SIG-M5 treated with dmso at 0.1 percent for 504 hours (cell line): ENCODE measurements at regions not wholly inside any gene's neighbourhood (a gene's known extent, or its start where the extent isn't known, plus 50 kb on each side); places are given as distances from the start of the nearest gene placed in this dataset.

Experiments
- DNase-seq: peaks from one replicate; lab custom pipeline; 2025; ENCODE audit not compliant: unreplicated experiment; lab: John Stamatoyannopoulos, UW

DNA sequence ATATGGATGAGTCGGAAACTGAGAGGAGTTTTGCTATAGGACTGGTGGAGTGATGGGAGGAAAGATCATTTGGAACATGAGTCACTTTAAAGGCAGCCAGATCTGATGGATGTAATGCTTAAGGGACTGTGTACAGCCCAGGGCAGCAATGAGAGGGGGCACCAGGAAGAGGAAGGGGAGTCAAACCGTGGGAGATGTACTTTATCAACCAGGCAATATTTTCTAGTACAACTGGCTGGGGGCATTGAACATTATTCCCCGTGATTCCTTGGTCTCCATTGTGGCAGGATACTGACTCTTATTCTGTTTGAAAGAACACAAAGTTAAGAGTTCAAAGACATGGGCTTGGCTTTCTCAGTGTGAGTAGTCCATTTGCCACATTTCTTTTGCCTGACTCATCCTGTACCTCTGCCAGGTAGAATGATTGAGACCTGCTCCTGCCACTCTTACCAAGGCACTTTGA, 268.2 kb upstream of the NR5A2 start:
- DNase-seq = no peak

DNA sequence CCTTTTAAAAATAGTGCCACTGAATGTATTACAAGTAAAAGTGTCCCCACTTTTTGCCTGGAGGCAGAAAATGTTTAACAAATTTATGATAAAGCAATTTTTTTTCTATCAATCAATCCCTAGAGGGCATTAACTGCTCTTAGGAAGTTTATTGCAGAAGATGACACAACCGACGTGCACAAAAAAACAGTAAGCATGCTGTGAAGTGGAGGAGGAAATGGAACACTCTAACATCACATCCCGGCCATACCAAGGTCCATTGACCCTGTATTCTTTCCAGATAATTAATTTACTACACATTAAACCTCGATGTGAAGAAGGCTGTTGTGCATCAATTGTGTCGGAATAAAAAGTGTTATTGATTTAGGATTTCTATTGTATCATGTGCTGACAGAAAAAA, 264.9 kb upstream of the NR5A2 start:
- DNase-seq = no peak

DNA sequence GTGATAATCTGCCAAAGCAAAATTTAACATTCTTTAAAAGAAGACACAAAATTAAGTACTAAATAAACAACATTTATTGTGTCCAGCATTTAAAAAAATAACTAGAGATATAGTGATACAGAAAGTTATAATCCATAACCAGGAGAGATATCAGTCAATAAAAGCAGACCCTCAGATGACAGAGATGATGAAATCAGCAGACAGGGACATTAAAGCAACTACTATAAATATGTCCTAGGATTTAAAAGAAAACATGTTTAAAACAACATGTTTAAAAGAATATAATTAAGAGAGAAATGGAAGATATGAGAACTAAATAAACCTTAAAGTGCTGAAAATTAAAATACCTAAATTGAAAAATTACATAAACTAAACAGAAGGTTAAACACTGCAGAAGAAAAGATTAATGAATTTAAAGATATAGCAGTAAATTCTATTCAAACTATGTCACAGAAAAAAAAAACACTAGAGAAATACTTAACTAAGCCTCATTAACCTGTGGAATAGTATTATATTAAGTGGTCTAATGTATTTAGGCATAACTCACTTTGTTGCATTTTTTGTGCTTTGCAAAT, 261.2 kb upstream of the NR5A2 start:
- DNase-seq = no peak

DNA sequence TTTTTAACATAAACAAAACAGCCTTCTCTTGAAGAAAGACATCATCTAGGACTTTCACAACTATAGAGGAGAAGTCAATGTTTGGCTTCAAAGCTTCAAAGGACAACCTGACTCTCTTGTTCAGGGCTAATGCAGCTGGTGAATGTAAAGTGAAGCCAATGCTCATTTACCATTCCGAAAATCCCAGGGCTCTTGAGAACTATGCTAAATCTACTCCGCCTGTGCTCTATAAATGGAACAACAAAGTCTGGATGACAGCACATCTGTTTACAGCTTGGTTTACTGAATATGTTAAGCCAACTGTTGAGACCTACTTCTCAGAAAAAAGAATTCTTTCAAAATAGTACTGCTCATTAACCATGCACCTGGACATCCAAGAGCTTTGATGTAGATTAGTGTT, 259.8 kb upstream of the NR5A2 start:
- no peak for DNase-seq

DNA sequence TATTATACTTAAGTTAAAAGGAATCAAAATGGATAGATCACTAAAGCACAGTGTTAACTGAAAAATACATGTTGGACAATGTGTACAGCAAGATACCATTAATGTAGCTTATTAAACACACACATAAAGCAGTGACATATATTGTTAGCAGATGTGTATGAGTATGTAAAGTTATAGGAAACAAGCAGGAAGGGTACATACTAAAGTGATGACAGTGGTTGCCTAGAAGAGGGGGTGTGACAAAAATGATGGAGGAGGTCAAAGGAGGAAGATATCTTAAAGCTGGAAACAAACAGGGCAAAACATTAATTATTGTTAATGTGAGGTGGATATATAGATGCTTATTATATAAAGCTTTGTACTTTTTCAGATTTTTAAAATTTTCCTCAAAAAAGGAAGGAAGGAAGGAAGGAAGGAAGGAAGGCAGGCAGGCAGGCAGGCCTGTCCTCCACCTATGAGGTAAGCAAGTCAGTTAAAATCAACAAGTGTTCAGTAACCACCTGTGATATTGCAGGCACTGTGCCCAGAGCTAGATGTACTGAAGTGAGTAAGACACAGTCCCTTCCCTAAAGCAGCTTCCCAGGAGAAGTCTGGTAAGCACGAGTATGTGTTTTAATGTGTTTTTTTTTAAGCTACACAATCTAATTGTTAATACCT, 252.9 kb upstream of the NR5A2 start:
- DNase-seq = no peak

DNA sequence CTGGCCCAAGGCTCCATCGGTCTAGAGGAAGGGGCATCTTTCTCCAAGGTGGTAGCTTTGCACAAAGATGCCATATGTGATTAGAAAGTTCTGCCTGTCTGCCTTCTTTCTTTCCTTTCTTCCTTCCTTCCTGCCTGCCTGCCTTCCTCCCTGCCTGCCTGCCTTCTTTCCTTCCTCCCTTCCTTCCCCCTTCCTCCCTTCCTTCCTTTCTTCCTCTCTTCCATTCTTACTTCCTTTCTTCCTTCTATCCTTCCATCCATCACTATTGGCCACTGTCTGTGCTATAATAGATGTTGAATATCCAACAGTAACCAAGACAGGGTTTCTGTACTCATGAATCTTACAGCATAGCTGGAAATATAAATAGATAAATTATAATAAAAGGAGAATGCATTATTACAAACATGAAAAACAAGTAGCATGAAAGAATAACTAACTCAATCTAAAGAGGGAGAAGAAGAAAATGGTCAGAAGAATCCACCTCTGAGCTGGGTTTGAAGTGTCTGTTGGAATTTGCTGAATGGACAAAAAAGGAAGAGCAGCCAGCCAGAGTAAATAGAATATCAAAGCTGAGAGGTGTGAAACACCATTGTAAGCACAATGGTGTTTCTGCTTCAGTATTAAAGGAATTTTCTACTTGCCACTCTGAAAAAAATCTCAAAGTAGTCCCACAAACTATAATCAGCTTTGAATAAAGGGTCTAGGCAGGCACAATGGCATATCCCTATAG, 250.6 kb upstream of the NR5A2 start:
- no peak for DNase-seq

DNA sequence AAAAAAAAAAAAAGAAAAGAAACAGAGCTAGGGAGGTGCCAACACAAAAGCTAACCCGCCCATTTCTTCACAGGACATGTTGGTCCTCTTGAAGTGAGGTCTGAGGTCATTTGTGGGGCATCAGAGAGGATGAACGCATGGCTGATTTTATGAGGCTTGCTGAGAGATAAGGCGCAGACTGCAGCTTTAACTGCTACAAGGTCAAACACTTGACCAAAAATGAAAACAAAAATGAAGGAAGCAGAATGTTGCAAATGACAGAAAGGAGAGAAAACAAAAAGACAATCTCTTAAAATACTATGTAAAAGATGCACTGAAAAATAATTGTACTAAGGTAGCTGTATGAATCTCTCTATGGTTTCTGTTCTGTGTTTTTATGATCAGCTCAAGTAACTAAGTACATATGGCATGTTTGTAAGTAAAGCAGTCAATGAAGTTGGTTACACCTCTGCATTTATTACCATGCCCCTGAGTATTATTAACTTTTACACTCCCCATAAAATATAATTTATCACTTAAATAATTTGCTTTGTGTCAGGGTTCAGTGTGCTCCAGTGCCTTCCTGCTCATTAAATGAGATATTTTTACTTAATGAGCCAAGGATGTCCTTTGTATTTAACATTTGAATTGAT, 249.1 kb upstream of the NR5A2 start:
- no peak for DNase-seq

DNA sequence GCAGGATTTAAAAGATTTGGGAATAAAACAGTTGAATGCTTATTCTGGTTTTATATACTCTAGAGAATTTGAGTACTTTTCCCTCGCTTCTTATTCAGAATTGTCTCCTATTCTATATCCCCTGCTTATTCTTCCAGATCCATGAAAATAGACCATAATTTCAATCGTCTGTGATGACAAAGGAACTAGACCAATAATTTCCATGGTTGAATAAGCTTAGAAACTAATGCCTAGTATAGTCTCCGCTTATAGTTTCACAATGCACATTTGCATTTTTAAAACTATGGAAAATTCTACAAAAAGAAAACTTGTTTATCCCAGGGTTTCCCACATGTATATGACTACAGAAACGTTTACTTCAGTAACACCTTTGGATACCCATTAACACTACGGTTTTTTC, 247.4 kb upstream of the NR5A2 start:
- no peak for DNase-seq

DNA sequence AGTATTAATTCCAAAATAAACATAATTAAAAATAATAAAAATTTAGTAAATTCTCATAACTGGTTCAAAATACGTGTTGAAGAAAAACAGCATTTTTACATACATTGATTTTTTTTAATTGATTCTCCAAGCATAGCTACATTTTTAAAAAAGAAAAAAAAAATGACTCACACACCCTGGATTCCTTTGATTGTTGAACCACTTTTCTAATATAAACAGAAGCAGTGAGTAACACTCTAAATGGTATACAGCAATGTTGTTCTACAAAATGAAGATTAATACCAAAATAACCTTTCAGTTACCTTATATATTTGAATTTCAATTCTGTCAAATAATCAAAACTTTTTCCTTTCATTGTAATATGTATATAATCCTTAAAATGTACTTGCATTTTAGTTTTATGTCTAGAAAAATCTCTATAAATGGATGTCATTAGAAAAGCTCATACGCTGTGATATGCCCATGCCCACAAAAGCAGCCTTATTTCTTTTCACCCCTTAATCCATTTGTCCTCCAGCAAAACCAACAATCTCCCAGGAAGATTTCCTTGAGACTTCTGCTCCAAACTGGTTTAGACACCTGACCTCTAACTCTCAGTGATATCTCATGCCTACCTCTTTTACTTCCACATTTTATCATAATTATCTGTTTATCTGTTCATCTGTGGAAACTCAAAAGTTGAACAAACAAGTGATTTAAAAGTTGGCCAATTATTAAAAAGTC, 246.4 kb upstream of the NR5A2 start:
- DNase-seq = no peak

DNA sequence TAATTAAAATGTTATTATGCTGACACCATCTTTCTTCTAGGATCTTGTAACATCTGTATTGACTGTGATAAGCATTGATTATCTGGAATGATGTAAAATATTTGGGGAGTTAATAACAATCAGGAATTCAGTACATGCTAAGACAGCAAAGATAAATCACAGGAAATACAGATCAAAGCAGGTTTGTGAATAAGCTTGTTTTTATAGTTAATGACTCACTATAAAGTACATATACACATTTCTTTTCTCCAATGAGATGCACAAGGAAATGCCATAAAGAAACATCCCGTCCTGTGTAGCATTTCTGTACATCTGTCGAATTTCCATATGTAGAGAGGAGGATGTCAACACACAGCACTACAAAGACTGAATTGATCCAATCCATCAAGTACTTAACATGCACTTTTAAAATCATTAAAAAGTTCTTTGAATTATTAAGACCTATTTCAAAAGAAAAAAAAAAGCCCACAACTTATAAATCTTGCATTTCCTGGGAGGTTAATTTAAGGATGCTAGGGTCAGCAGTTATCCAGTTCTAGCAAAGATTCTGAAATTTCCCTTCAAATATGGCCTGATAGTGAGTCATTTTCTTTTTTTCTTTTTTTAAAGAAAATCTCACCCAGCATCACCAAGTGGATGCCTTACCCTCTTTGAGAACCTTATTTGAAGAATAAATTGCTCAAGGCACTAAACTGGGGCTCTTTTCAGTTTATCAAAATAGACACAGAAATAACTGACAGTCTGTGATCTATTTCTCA, 243.2 kb upstream of the NR5A2 start:
- DNase-seq = no peak

DNA sequence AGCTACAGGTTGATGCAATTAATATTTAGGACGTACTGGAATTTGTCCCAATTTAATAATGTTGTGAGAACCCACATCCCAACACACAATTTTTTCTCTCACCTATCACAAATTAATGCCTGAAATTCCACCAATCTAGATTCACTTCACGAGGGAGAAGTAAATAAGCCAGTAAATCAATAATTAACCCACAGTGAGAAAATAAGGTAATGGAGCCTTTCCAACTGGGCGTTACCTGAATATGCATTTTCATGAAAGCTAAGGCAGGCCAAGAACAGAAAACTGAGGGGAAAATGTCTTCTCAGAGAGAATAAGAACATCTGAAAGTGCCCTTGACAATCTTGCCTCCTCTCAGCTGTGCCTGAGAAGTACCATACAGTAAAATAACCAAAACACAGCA, 240.8 kb upstream of the NR5A2 start:
- DNase-seq = no peak

DNA sequence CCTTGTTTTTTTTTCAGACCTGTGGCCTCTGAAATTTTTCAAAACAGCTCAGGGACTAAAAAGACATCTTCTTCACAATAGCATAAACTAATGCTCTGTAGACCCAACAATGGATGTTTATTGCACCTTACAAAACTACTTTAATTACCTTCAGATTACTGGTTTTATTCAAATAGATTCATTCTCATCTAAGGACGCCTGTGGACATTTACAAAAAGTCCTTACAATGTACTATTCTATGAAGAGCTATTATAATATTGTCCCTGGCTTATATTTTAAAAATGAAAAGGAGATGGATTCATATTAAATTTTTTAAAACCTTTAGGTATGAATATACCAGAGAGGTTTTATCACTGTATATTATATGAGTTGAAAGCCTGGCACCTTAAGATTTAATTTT, 238.4 kb upstream of the NR5A2 start:
- no peak for DNase-seq

DNA sequence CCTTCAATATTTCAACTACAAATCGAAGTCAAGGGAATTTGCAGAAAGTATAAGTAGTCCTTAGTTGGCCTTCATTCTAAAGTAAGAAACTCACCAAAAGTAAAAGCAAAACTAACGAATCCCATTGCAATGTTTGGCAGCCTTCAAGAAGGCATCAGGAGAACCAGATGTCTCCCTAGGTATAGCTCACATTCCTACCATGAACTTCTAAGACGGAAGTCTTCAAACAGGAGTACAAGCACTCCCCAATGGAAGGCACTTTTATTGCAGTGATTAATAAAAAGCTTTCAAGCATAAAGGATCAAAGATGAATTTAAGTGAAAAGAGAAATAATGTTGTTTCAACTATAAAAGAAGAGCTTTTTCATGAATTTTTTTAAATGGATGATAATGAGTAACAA, 236.0 kb upstream of the NR5A2 start:
- DNase-seq = no peak

DNA sequence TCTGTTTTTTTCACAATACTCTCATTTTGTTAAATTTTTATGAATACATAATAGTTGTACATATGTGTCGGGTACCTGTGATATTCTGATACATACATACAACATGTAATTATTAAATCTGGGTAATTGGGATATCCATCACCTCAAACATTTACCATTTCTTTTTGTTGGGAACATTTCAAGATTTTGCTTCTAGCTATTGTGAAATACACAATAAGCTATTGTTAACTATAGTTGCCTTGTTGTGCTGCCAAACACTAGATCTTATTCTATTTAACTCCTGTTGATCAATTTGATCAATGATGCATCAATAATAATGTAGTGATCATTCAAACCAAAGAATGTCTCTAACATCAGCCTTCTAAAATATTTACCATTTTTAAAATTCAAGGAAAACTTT, 234.6 kb upstream of the NR5A2 start:
- DNase-seq = no peak

DNA sequence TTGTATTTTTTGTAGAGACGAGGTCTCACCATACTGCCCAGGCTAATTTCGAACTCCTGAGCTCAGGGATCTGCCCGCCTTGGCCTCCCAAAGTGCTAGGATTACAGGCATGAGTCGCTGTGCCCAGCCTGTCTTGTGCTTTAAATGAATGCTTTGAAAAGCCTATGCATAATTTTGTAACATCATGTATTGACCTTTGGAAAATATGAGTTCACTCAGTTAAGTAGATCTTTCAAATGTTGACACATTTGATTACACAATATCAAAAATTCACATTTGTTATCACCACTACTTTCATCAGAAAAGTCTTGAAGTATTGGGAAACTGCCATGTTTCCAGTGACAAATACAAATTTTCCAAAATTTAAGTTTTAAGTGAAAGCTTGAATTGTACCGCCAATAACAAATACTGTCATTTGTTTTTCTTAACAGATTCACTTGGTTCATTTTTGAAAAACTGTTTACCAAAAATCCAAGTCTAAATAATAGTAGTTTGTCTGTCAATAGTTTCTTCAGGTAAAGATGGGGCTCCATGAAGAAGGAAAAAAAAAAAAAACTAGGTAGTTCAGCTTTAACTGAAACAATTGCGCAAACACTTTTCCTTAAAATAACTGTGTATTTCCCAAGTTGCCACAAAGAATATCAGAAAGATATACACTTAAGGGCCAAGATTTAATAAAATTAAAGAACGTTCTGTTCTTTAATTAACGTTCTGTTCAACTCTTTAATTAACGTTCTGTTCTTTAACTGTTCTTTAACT, 233.2 kb upstream of the NR5A2 start:
- no peak for DNase-seq

DNA sequence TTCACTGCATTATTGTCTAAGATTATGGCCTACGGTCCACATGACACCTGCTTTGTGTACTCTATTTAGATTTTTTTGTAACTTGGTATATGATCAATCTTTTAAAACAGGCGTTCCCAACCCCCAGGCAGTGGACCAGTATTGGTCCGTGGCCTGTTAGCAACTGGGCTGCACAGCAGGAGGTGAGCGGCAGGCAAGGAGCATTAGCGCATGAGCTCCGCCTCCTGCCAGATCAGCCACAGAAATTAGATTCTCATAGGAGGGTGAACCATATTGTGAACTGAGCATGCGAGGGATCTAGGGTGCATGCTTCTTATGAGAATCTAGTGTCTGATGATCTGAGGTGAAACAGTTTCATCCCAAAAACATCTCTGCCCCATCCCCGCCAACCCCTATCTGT, 228.4 kb upstream of the NR5A2 start:
- DNase-seq = no peak

DNA sequence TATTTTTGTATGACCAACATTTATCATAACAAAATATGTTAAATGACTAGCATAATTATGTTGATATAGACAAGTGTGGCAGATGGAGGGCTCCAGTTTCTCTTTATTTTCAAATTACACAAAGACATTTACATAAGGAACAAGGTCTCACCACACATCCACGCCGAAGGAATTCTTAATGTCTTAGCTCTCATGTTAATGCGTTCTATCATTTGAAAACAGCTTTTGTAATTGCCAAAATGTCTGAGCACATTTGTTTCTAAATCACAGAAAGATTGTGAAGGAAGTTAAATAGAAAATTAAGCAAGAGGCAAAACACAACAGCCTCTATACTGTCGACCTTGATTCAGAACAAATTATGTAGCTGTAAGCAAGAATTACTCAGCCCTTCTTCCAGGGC, 223.0 kb upstream of the NR5A2 start:
- no peak for DNase-seq

DNA sequence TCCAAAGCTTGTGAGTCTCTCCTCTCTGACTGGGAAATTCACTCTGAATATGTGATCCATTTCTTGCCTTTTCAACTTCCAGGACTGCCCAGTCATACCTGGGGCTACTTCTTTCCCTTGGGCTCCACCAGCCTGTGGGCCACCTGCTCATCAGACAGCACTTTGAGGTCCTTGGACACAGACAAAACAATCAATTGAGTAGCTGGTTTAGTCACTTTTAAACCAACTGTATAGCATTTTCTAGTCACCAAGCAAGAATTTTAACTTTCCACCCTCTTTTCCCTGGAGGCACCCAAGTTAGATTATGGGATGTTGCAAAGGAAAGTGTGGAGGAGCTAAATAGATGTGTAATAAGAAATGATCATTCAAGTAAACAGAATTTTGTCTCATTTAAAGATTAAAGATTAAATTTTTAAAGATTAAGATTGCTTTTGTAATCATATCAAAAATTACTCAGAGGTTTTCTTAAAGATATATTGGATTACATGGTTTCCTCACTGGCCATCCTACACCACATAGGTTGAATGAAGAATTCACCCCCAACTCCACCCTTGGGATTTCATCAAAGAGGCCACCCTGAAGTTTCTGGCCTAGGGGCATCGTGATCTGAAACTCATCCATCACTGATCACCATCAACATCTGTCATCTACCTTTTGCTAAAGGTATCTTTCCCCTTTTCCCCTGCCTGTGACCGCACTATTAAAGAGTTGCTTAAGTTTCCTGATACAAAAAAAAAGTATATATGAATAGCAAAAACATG, 219.2 kb upstream of the NR5A2 start:
- no peak for DNase-seq

DNA sequence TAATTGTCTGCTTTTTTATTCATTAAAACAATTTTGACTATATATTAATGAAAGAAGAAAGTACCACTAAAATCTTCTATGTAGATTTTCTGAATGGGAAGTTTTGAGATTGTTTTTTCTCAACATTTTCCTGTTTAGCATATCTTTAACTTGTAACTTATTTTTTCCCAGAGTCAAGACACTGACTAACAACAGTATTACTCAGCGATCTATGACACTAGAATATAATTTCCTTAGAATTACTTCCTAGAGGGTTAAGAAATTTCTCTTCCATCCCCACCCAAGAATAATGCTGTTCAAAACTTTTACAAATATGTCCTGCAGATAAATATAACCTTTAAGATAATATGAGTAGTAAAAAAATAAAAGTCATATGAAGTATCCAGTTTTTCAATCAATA, 218.2 kb upstream of the NR5A2 start:
- no peak for DNase-seq
